22Rv1 (cell line): ENCODE measurements at regions not wholly inside any gene's neighbourhood (a gene's known extent, or its start where the extent isn't known, plus 50 kb on each side); places are given as distances from the start of the nearest gene placed in this dataset.

Source experiments
- ZFX ChIP-seq: fragments of 450-650 bp; IDR thresholded peaks from 2 replicates; pipeline ENCODE4 v1.6.1; 2017; ENCODE audit warnings: antibody characterized with exemption, borderline replicate concordance
- TF ChIP-seq, protein P1 (sequence below): fragments of 450-650 bp; IDR thresholded peaks from 2 replicates; pipeline ENCODE4 v1.5.1; 2017; ENCODE audit warnings: mild to moderate bottlenecking

GRCh38 chr7:68207676-68208075, 1211.0 kb downstream of the TYW1 start:
- TF ChIP-seq, protein P1, sequence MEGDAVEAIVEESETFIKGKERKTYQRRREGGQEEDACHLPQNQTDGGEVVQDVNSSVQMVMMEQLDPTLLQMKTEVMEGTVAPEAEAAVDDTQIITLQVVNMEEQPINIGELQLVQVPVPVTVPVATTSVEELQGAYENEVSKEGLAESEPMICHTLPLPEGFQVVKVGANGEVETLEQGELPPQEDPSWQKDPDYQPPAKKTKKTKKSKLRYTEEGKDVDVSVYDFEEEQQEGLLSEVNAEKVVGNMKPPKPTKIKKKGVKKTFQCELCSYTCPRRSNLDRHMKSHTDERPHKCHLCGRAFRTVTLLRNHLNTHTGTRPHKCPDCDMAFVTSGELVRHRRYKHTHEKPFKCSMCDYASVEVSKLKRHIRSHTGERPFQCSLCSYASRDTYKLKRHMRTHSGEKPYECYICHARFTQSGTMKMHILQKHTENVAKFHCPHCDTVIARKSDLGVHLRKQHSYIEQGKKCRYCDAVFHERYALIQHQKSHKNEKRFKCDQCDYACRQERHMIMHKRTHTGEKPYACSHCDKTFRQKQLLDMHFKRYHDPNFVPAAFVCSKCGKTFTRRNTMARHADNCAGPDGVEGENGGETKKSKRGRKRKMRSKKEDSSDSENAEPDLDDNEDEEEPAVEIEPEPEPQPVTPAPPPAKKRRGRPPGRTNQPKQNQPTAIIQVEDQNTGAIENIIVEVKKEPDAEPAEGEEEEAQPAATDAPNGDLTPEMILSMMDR = no peak
- no peak for TF ChIP-seq ZFX
